Astrocyte of the cerebellum (primary cell): ENCODE measurements at regions not wholly inside any gene's neighbourhood (a gene's known extent, or its start where the extent isn't known, plus 50 kb on each side); places are given as distances from the start of the nearest gene placed in this dataset.

Experiments used
- DNase-seq: peaks from one replicate; pipeline ENCODE4 v3.0.0-alpha.2; 2011; ENCODE audit warnings: low read depth
- H3K4me3 ChIP-seq: 2 replicates; pipeline ENCODE4 v1.5.1; 2011; ENCODE audit warnings: mild to moderate bottlenecking, low read depth, low read length, moderate library complexity
- CTCF ChIP-seq: IDR thresholded peaks from 2 replicates; pipeline ENCODE4 v1.5.1; 2012; ENCODE audit warnings: low read length, low read depth, moderate library complexity, mild to moderate bottlenecking; ENCODE audit errors: missing control alignments
- in situ Hi-C: cut with HindIII; loops from 2 replicates; pipeline ENCODE4 v1.10.0; 2017; ENCODE audit warnings: low sequenced_read_pairs

- in situ Hi-C loops = no loop called here
- H3K4me3 ChIP-seq = no peak overlapping the region
- no peak for DNase-seq
- no peak for TF ChIP-seq CTCF
These were observed 134.9 kb upstream of the PJA1 start for GRCh38 chrX:69299951-69300714.

GRCh38 chrX:69299285-69299684 is 134.0 kb upstream of the PJA1 start:
- no peak overlapping the region for H3K4me3 ChIP-seq
- DNase-seq = no peak
- TF ChIP-seq CTCF = no peak
- in situ Hi-C loops = no loop called here

- no peak for DNase-seq
- in situ Hi-C loops = no loop called here
- TF ChIP-seq CTCF = no peak
- no peak overlapping the region for H3K4me3 ChIP-seq
These were observed 133.3 kb upstream of the PJA1 start for GRCh38 chrX:69298466-69299140.

- no peak for DNase-seq
- TF ChIP-seq CTCF = no peak
- in situ Hi-C loops = no loop called here
These were observed 132.3 kb upstream of the PJA1 start for GRCh38 chrX:69297506-69297905.

GRCh38 chrX:69293776-69294601 is 128.7 kb upstream of the PJA1 start:
- in situ Hi-C loops = no loop called here
- no peak for TF ChIP-seq CTCF
- no peak overlapping the region for H3K4me3 ChIP-seq

More at GRCh38 chrX:69297506-69297905, 132.3 kb upstream of the PJA1 start:
- H3K4me3 ChIP-seq = no peak overlapping the region

GRCh38 chrX:69291116-69291515 is 125.9 kb upstream of the PJA1 start:
- in situ Hi-C loops = no loop called here
- H3K4me3 ChIP-seq = no peak overlapping the region
- TF ChIP-seq CTCF = no peak
- DNase-seq = no peak

More at GRCh38 chrX:69293776-69294601, 128.7 kb upstream of the PJA1 start:
- DNase-seq = no peak
